ENCODE measurements at regions not wholly inside any gene's neighbourhood (a gene's known extent, or its start where the extent isn't known, plus 50 kb on each side); places are given as distances from the start of the nearest gene placed in this dataset.

DNA sequence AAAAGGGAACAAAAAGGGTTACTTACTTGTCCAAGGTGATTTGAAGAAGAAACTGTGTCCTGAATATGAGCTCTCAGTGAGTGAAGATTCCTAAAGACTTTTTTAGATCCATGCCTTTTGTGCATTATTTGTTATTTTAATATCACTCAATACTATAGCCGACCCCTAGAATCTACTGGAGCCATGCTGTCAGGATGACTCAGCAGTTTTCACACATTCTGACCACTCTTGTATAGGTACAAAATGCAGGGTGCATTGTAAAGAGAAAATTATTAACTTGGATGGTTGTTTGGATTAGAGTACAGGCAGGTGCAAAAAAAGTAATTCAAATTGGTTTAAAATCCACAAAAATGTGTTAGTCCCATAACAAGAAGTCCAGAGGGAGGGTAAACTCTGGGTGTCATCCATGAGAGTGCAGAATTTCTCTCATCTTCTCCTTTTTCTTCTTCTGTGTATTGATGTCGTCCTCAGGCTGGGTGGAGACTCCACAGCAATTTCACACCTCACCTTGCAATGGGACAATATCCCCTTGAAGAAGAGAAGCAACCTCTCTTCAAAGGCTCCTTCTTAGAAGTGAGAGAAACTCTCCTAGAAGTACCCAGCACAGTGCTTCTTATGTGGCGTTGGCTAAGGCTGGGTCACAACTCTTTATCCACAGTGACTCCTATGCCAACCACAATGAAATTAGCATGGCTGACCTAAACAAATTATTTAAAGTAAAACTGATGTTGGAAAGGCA, 75.6 kb downstream of the AKR1C4 start:
- TF ChIP-seq, protein P1, sequence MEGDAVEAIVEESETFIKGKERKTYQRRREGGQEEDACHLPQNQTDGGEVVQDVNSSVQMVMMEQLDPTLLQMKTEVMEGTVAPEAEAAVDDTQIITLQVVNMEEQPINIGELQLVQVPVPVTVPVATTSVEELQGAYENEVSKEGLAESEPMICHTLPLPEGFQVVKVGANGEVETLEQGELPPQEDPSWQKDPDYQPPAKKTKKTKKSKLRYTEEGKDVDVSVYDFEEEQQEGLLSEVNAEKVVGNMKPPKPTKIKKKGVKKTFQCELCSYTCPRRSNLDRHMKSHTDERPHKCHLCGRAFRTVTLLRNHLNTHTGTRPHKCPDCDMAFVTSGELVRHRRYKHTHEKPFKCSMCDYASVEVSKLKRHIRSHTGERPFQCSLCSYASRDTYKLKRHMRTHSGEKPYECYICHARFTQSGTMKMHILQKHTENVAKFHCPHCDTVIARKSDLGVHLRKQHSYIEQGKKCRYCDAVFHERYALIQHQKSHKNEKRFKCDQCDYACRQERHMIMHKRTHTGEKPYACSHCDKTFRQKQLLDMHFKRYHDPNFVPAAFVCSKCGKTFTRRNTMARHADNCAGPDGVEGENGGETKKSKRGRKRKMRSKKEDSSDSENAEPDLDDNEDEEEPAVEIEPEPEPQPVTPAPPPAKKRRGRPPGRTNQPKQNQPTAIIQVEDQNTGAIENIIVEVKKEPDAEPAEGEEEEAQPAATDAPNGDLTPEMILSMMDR (IDR thresholded peaks at IDR 0.05) = no peak
- no peak for TF ChIP-seq POLR2A (IDR thresholded peaks at IDR 0.05)

Measured in thyroid gland (tissue), 4 donors.